ENCODE measurements at regions not wholly inside any gene's neighbourhood (a gene's known extent, or its start where the extent isn't known, plus 50 kb on each side); places are given as distances from the start of the nearest gene placed in this dataset.
"Not testable (repeated sequence)": the region's sequence is repeated elsewhere in the genome, so short reads cannot be mapped to it uniquely, and the experiment has no call there.

DNA sequence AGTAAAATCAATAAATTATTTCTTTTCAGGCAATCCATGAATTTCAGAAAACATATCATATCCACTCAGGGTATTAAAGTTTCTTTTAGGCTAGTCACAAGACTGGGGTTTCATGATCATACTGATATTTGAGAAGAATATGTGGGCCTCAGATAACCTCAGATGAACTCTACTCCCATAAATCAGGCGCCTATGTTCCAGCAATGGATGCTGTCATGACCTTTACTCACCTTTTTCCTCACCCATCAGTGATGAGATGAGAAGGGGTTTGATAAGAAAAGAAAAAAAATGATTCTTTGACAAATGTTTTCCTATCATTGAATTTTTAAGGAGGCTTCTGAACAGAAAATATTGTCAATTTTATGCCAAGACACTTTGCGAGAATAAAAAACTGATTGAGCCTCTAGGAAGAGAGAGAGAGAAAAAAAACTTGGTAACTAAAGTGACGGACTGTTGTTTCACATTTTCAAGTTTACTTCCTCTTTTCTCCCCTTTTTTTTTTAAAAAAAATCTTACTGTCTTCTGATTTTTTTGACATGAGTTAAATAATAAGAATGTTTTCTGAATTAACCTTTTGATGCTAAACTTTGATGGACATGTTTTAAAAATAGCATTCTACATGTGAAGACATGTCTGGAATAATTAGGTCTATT lies 309.1 kb upstream of the MAP2 start:
- no peak for FAIRE-seq

DNA sequence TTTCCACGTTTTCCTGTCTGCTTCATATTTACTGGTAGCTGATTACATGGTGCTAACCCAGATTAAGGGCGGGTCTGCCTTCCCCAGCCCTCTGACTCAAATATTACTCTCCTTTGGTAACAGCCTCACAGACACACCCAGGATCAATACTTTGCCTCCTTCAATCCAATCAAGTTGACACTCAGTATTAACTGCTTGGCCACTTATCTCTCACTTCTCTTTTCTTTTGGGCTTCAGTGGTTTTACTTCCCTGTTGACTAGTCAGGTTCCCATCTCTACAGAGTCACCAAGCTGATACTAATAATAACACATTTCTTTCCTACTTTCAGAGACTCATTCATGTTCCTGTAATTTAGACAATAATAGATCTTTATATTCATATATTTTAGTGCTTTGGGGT lies 302.2 kb upstream of the MAP2 start:
- no peak for FAIRE-seq
- DNase-seq (ENCODE audit: extremely low spot score, insufficient read length, low read depth): no peak

More for the DNA sequence above, 309.1 kb upstream of the MAP2 start:
- DNase-seq (ENCODE audit: extremely low spot score, insufficient read length, low read depth): no peak

DNA sequence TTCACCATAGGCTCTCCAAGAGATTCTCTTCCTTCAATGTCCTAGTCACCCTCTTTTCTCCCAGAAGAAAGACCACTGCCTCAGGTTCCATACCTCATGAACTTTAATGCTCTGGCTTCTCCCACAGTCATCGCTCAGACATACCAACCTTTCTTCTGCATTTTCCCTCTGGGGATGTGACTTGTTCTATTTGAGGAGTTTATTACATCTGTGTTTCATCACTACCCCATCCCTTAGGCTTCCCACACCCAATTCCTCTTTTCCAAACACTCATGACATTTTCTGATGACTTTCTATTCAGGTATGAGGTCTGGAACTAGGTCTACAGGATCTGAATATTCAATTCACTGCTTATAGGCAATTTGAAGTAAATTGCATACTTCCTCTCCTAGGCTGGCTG lies 298.6 kb upstream of the MAP2 start:
- DNase-seq (ENCODE audit: extremely low spot score, insufficient read length, low read depth) (no peak), FAIRE-seq (no peak)

DNA sequence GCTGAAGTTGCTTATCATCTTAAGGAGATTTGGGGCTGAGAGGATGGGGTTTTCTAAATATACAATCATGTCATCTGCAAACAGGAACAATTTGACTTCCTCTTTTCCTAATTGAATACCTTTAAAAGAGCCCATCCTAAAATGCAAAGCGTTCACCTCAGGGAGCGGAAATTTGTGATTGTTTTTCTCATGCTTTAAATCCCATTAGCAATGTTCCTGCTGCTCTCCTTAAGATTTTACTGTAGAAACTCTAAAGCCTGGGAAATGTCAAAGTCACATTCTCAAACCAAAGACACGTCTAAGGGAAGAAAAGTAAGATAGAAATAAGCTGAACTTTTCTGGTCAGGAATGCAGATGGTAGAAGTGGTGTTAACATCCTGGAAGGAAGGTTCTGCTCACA lies 285.8 kb upstream of the MAP2 start:
- FAIRE-seq: no peak
- DNase-seq (ENCODE audit: extremely low spot score, insufficient read length, low read depth): no peak

DNA sequence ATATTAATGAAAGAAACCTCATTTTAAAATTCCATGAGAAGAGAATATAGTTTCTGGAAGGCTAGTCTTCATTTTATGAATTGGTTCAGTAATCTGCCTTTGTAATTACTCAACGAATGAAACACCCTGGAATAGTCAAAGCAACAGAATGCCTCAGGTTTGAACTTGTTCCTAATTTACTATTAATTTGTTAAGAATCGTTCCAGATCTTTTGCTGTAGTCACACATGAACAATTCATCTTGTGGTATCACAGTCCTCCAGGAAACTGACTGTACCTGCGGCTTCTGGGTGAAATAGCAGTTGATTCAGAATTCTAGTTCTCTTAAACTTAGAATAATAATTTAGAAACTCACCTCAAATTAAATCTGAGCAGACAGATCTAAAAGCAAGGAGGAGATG lies 282.7 kb upstream of the MAP2 start:
- DNase-seq (ENCODE audit: extremely low spot score, insufficient read length, low read depth) (no peak), FAIRE-seq (no peak)

DNA sequence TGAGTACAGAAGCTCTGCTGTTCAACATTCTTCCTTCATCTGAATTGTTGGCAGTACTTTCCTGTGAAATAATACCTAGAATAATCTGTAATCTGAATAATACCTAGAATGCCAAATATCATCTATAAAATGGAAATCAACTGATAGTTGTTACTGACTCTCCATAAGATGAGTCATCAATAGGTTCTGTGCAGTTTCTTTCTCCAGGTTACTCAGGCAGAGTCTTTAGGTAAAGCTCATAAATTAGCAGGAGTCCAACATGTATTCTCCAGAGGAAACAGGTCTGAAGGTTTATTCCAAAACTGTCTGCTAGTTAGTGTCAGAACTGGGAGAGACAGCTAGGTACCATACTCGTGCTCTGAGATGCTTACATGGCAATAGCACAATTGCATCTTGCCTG lies 282.0 kb upstream of the MAP2 start:
- DNase-seq (ENCODE audit: extremely low spot score, insufficient read length, low read depth): no peak
- no peak for FAIRE-seq

DNA sequence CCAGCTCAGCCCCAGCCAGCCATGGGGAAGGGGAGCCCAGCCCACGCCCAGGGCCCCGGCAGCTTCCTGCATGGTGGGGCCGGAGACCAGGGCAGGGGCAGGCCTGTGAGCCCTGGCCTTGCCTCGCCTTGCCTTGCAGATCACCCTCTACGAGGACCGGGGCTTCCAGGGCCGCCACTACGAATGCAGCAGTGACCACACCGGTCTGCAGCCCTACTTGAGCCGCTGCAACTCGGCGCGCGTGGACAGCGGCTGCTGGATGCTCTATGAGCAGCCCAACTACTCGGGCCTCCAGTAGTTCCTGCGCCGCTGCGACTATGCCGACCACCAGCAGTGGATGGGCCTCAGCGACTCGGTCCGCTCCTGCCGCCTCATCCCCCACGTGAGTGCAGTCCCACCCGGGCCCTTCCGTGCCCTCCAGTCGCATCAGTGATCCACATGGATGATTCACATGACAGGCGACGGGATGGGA lies 278.6 kb upstream of the MAP2 start:
- FAIRE-seq; DNase-seq (ENCODE audit: extremely low spot score, insufficient read length, low read depth): not testable (repeated sequence)

DNA sequence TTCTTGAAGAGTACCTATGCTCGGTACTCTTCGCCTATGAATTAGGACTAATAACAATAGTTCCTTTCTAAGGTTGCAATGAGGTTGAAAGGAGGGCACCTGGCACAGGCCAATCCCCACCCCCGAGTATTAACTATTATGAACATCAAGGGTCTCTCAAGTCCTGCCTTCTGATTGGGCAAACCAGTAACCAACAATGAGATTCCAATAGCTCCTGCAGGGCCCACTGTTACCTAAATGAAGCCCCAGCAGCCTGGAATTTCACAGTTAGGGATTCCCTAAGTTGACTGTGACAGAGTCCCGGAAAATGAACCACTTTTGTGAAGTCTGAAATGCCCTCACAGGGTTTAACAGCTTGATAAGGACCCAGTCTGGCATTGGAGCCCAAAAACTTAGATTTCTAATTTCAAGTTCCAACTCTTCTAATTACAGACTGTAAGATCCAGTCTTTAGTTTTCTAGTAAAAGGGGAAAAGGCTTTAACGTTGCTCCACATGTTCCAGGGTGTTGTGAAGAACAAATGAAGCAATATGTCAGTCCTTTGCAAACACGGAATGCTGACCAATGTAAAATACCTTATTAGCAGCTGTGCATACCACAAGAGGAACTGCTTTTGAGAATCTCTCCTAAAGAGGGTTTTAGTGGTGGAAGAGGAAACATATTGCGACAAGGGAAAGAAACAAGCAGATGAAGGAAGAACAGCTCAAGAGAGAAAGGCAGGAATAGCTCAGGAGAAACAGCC lies 277.7 kb upstream of the MAP2 start:
- FAIRE-seq: no peak
- no peak for DNase-seq (ENCODE audit: extremely low spot score, insufficient read length, low read depth)

DNA sequence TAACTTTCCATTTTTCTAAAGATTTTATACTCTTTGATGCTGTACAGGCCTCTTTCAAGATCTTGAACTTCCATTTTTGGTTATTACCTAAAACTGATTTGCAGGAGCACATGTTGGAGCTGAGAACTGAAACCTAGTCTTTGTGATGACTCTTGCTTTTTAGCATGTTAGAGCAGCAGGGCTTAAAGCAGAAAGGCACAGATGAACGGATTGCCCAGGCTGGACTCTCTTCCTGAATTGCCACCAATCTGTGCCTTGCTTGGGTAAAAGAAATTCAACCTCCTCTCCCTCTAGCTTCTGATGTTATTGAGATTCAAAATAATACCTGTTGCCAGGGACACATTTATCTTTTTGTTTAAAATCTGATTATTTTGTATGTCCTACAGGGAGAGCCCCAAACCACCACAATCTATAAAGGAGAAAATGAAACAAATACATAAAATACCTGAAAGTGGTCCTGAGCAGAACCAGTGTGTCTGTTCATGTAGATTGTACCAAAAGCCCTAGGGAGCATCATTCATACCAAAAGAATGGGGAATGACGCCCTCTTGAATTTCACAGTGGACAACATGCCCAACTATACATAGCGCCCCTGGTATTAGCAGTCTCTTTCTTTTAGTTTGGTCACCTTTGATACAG lies 277.0 kb upstream of the MAP2 start:
- no peak for FAIRE-seq
- no peak for DNase-seq (ENCODE audit: extremely low spot score, insufficient read length, low read depth)

DNA sequence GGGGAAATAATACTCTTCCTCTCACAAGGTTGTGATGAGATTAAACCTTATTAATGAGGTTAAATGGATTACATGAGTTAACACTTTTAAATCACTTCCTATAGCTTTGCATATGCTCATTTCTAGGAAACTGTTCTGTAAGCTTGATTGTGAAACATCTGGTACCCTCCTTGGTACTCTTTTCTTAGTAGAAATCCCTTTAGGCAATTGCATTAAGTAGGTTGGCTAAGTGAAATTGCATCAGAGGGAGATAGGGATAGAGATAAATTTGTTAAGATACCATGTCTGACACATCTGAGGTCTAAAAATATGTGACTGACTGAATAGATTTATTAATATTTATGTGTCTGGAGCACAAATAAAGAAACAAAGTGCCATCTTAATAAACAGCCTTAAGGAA lies 275.9 kb upstream of the MAP2 start:
- FAIRE-seq (no peak), DNase-seq (ENCODE audit: extremely low spot score, insufficient read length, low read depth) (no peak)

DNA sequence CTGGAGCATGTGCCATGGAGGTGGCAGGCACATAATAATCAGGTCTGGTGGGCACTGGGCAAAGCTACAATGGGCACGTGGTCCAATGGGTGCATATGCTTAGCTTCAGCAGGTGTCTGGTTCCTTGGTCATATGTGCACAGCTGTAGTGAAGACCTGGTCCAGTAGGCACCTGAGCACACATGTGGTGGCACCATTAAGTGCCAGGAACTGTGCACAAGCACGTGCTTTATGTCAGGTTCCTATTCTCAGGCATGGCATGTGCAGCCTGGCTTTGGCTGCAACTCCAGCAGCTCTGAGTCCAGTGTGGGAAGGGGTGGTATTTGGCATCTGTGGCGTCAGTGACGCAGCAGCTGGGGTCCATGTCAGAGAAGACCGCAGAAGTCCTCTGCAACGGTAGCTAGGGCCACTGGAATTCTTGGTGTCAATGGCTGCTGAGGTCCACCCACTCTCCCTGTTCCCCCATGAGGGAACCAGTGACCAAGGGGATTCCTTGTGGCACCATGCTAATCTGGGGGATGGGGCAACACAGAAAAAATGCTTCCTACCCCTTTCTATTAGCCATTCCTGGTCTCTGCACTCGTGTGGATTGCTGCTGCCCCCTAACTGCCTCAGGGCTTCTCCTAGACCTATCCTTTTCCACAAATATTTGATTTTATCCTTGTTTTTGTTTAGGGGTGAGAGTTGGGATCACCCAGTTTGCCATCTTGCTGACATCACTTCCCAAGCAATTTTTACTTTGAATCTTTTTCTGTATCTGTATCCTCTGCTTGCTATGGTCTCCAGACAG lies 262.9 kb upstream of the MAP2 start:
- FAIRE-seq: no peak
- DNase-seq (ENCODE audit: extremely low spot score, insufficient read length, low read depth): no peak

DNA sequence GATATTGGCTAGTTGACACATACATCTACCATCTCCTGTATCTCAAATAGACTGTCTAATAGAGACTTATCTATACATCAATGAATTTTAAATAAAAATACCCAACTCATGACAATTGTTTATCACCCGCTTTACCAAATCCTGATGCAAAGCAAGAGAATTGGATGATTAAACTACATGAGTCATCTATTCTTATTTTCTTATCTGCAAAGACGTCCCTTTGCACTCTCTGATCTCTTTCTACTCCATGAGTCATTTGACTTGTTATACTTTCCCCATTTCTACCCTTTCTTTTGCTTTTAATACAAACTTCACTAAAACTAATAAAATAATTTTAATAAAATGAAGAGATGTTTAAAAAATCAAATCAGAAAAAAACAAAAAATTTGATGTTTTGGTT lies 261.7 kb upstream of the MAP2 start:
- no peak for FAIRE-seq
- DNase-seq (ENCODE audit: extremely low spot score, insufficient read length, low read depth): no peak

DNA sequence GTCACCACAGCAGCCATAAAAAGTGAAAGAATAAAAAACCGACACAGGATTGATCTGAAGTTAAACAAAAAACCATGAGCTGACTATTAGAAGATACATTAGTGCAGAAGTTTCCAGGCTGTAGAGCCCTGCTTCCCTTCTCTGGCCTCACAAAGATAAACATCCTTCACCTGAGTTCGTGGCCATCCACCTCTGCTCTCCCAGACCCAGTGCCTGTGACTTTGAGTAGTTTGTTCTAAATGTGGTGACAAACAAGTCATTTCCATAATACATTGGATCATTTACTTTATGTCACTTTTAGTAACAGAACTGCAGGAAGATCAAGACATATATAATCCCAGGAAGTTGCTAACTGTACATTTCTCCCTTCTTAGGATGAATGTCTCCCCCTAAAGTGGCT lies 241.9 kb upstream of the MAP2 start:
- FAIRE-seq: no peak

DNA sequence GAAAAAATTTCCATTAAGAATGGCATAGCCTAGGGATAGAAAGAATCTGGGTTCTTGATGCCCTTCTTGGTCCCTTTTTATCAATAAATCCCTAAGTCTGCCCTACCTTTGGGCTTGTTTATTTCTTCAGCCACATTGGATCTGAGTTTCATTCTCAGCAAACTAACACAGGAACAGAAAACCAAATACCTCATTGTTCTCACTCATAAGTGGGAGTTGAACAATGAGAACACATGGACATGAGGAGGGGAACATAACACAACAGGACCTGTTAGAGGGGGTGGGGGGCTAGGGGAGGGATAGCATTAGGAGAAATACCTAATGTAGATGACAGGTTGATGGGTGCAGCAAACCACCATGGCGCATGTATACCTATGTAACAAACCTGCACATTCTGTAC lies 237.0 kb upstream of the MAP2 start:
- DNase-seq (ENCODE audit: extremely low spot score, insufficient read length, low read depth); FAIRE-seq: not testable (repeated sequence)

More for the DNA sequence above, 241.9 kb upstream of the MAP2 start:
- no peak for DNase-seq (ENCODE audit: extremely low spot score, insufficient read length, low read depth)

DNA sequence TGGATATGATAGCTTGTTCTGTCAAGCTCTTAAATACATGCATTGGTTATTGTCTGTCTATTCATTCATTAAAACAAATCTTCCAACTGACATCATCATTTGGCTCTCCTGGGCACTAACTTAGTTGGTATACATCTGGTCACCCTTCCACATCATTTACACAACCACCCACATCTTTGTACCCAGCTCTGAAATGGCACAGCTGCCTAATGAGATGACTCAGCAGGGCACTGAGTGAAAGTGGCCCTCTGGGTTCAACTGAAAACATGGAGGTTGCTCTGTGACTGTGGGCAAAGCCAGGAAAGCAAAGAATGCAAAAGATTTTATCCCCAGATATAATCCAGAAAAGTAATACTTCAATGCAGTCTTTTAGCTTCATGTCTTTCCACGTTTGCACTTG lies 234.0 kb upstream of the MAP2 start:
- FAIRE-seq (no peak), DNase-seq (ENCODE audit: extremely low spot score, insufficient read length, low read depth) (no peak)

DNA sequence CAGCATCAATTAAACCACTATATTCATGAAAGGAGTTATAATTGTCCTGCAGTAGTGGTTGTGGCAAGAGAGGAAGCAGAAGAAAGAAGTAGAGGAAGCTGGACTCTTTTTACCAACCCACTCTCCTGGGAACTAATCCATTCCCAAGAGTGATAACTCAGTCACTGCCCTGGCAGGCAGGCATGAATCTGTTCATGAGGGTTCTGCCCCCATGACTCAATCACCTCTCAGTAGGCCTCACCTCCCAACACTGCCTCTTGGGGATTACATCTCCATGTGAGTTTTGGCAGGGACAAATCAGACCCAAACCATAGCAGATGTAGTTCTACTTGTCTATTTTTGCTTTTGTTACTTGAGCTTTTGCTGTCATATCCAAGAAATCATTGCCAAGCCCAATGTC lies 232.7 kb upstream of the MAP2 start:
- no peak for FAIRE-seq
- no peak for DNase-seq (ENCODE audit: extremely low spot score, insufficient read length, low read depth)

DNA sequence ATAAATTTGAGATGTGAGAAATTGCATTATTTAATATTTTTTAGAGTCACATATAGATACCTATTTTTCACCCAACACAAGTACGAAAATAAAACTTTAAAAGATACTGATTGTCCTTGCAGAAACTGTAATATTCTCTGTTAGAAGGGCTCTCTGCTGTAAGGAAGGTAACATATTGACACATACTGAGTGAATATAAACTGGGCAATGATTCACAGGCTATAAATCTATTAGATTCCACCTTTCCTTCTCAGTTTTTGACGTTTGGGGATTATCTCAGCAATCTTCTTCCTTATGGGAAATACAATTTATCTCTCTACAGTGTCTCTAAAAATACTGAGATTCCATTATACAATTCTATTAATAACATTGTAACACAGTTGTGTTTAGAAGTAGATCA lies 229.1 kb upstream of the MAP2 start:
- no peak for FAIRE-seq

DNA sequence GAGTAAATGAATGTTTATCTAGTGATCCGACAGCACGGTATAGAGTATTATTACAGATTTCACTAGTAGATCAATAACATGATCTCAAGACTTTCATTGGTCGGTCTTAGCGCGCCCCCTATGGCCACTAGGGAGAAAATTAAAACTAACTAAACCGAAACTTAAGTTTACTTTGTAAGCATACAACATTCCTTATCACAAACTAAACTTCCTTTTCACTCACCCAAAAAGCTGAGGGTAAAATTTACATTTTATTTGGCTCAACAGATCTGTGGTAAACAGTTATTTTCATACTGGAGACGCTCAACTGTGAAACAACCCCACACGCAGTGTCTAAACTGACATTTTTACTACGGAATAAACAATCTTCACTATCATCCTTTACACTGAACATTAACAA lies 215.6 kb upstream of the MAP2 start:
- no peak for FAIRE-seq
- DNase-seq (ENCODE audit: extremely low spot score, insufficient read length, low read depth): no peak

More for the DNA sequence above, 229.1 kb upstream of the MAP2 start:
- no peak for DNase-seq (ENCODE audit: extremely low spot score, insufficient read length, low read depth)

DNA sequence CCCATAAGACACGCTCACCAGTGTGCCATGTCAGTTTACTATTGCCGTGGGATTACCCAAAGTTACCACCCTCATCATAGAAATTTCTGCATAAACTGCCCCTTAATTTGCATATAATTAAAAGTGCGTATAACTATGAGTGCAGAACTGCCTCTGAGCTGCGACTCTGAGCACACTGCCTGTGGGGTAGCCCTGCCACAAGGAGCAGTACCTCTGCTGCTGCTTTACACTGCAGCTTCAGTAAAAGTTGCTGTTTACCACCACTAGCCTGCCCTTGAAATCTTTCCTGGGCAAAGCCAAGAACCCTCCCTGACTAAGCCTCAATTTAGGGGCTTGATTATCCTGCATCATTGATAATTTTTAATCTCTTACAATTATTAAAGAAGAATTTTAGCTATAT lies 213.9 kb upstream of the MAP2 start:
- no peak for DNase-seq (ENCODE audit: extremely low spot score, insufficient read length, low read depth)
- FAIRE-seq: no peak

DNA sequence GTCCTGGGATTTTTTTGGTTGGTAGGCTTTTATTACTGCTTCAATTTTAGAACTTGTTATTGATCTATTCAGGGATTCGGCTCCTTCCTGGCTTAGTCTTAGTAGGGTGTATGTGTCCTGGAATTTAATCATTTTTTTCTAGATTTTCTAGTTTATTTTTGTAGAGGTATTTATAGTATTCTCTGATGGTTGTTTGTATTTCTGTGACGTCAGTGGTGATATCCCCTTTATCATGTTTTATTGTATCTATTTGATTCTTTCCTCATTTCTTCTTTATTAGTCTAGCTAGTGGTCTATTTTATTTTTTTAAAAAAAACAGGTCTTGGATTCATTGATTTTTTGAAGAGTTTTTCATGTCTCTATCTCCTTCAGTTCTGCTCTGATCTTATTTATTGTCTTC lies 193.3 kb upstream of the MAP2 start:
- FAIRE-seq (no peak), DNase-seq (ENCODE audit: extremely low spot score, insufficient read length, low read depth) (no peak)

DNA sequence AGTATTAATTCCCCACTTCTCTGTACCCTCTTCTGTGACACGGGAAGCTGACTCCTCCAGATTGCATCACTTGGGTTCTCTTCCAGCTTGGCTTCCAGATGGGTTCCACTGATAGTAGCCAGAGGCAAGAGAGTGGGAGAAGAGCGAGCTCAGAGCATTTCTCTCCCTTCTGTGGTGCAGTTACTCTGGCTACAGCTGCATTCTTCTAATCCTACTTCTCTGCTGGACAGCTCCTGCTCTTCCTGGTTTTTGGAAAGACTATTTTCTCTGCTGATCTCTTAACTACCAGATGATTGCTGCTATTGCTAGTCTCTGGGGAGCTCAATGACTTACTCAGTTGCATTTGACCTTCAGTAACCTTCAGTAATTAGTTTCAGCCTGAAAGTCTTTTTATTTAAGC lies 187.5 kb upstream of the MAP2 start:
- FAIRE-seq (no peak), DNase-seq (ENCODE audit: extremely low spot score, insufficient read length, low read depth) (no peak)
